Osteoblast (primary cell): ENCODE measurements at regions not wholly inside any gene's neighbourhood (a gene's known extent, or its start where the extent isn't known, plus 50 kb on each side); places are given as distances from the start of the nearest gene placed in this dataset.

ENCODE experiments used
- DNase-seq: peaks from one replicate; pipeline ENCODE4 v3.0.0; 2011; ENCODE audit warnings: low spot score, mixed read lengths; ENCODE audit not compliant: insufficient read length; ENCODE audit errors: missing footprints
- H2AFZ ChIP-seq: 2 replicates; pipeline ENCODE4 v1.6.0; 2011; ENCODE audit warnings: mild to moderate bottlenecking, low read length
- H3K27ac ChIP-seq: 2 replicates; pipeline ENCODE4 v1.5.1; 2011; ENCODE audit warnings: mild to moderate bottlenecking, low read depth, low read length, moderate library complexity
- H3K27me3 ChIP-seq: 2 replicates; pipeline ENCODE4 v1.6.0; 2012; ENCODE audit warnings: mild to moderate bottlenecking, control low read depth, inconsistent platforms, low read length, moderate library complexity; ENCODE audit not compliant: insufficient read depth
- H3K36me3 ChIP-seq: 2 replicates; pipeline ENCODE4 v1.5.1; 2011; ENCODE audit warnings: mild to moderate bottlenecking, low read length, control low read depth, moderate library complexity; ENCODE audit not compliant: insufficient read depth
- H3K4me1 ChIP-seq: 2 replicates; pipeline ENCODE4 v1.5.1; 2011; ENCODE audit warnings: mild to moderate bottlenecking, low read length, control low read depth, moderate library complexity; ENCODE audit not compliant: insufficient read depth
- H3K4me2 ChIP-seq: 2 replicates; pipeline ENCODE4 v1.6.0; 2011; ENCODE audit warnings: mild to moderate bottlenecking, low read length; ENCODE audit not compliant: insufficient read depth
- H3K4me3 ChIP-seq: fragments of 200-600 bp; sonication (generic); 3 replicates; pipeline ENCODE4 v1.5.1; 2012; ENCODE audit warnings: mild to moderate bottlenecking, low read length, inconsistent platforms; ENCODE audit not compliant: insufficient read depth
- H3K79me2 ChIP-seq: 2 replicates; pipeline ENCODE4 v1.6.0; 2012; ENCODE audit warnings: mild to moderate bottlenecking, low read length, control low read depth, inconsistent platforms; ENCODE audit not compliant: insufficient read depth
- H3K9me3 ChIP-seq: 2 replicates; pipeline ENCODE4 v1.5.1; 2011; ENCODE audit warnings: low read depth, low read length, control low read depth
- H4K20me1 ChIP-seq: 2 replicates; pipeline ENCODE4 v1.6.0; 2012; ENCODE audit warnings: mild to moderate bottlenecking, low read length, control low read depth; ENCODE audit not compliant: insufficient read depth
- TF ChIP-seq, protein P1 (sequence below): IDR thresholded peaks from 2 replicates; pipeline ENCODE4 v1.5.1; 2011; ENCODE audit warnings: mild to moderate bottlenecking, low read depth, low read length, moderate library complexity; ENCODE audit errors: extremely low read depth

DNA sequence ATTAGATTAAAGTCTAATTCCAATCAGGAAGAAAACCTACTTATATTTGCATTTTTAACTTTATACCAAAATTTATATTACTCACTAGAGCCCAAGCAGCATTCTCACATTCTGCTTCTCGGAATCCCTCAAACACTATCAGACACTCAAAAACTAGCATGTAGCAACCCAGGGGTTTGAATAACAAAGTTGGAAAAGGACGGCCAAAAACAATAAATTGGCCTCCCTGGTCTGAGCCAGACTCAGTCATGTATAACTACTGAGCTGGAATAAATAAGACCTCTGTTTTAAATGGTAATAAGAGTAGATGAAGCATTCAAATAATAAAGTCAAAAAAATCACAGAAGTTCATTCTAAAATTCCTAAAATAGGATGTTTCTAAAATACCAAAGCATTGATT, 290.9 kb downstream of the IRS1 start:
- TF ChIP-seq, protein P1, sequence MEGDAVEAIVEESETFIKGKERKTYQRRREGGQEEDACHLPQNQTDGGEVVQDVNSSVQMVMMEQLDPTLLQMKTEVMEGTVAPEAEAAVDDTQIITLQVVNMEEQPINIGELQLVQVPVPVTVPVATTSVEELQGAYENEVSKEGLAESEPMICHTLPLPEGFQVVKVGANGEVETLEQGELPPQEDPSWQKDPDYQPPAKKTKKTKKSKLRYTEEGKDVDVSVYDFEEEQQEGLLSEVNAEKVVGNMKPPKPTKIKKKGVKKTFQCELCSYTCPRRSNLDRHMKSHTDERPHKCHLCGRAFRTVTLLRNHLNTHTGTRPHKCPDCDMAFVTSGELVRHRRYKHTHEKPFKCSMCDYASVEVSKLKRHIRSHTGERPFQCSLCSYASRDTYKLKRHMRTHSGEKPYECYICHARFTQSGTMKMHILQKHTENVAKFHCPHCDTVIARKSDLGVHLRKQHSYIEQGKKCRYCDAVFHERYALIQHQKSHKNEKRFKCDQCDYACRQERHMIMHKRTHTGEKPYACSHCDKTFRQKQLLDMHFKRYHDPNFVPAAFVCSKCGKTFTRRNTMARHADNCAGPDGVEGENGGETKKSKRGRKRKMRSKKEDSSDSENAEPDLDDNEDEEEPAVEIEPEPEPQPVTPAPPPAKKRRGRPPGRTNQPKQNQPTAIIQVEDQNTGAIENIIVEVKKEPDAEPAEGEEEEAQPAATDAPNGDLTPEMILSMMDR: no peak
- no peaks in the 10 kb centered on the region for H4K20me1 ChIP-seq
- H3K79me2 ChIP-seq: no peaks in the 10 kb centered on the region
- H3K27ac ChIP-seq: no peak overlapping the region
- no peak for DNase-seq
- no peak overlapping the region for H3K4me3 ChIP-seq
- no peaks in the 10 kb centered on the region for H3K9me3 ChIP-seq
- H3K27me3 ChIP-seq: no peaks in the 10 kb centered on the region
- peaks cover 6% of the 10 kb centered on the region for H3K4me1 ChIP-seq
- H2AFZ ChIP-seq: no peak overlapping the region
- no peaks in the 10 kb centered on the region for H3K36me3 ChIP-seq
- no peak overlapping the region for H3K4me2 ChIP-seq

DNA sequence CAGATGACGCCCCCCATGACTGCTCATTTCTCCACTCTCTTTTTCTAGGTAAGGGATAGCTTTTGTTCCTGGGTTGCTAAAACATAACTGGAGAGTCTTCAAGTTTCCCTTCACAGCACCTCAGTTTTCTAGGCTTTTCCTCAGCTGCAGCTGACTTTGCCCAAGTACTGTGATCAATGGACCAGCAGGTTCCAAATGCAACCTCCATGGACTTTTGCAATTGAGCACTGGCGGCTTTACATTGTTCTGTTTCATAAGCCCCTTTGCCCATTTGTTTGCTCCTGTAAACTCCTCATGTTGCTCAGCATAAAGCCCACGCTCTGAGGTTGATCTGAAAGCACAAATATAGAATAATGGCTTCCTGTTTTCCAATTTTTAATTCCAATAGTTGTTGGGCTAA, 291.6 kb downstream of the IRS1 start:
- no peak overlapping the region for H3K4me2 ChIP-seq
- H3K27ac ChIP-seq: no peak overlapping the region
- no peaks in the 10 kb centered on the region for H3K27me3 ChIP-seq
- TF ChIP-seq, protein P1: no peak
- no peak overlapping the region for H3K4me3 ChIP-seq
- H3K9me3 ChIP-seq: no peaks in the 10 kb centered on the region
- DNase-seq: no peak
- no peaks in the 10 kb centered on the region for H3K36me3 ChIP-seq
- peaks cover 6% of the 10 kb centered on the region for H3K4me1 ChIP-seq
- no peaks in the 10 kb centered on the region for H3K79me2 ChIP-seq
- H4K20me1 ChIP-seq: no peaks in the 10 kb centered on the region
- no peak overlapping the region for H2AFZ ChIP-seq

DNA sequence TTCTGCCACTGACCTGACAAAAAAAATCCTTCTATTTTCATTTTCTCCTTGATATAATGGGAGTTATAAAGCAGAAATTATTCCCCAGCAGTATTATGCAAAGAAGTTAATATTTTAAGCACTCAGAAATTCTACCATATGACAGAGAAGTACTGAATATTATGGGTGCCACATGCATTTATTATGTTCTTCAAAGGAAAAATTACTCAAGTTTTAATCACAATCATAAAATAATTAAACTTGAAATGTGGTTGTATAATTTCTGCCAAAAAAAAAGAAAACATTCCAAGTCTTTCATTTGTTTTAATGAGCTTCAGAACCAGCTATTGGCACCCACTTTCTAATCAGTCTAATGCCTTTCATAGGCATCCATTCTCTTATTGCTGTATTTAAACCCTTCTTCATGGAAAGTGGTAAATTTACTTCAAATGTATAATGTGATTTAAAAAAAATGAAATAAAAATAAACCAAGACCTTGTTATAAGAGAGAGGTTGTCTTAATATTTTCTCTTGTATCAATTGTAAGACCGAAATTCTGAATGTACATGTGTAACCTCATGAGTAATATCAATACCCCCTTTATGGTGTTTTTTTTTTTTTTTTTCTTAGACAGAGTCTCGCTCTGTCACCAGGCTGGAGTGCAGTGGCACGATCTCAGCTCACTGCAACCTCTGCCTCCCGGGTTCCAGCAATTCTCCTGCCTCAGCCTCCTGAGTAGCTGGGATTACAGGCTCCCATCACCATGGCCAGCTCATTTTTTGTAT, 302.3 kb downstream of the IRS1 start:
- Histone ChIP-seq H3K4me1 (no peaks in the 10 kb centered on the region), H3K79me2 (no peaks in the 10 kb centered on the region), H3K4me2 (no peak overlapping the region), H3K9me3 (no peaks in the 10 kb centered on the region), H4K20me1 (no peaks in the 10 kb centered on the region), H3K27me3 (no peaks in the 10 kb centered on the region), H3K36me3 (no peaks in the 10 kb centered on the region), H3K4me3 (no peak overlapping the region), H2AFZ (no peak overlapping the region), H3K27ac (no peak overlapping the region)
- no peak for DNase-seq
- TF ChIP-seq, protein P1: no peak

DNA sequence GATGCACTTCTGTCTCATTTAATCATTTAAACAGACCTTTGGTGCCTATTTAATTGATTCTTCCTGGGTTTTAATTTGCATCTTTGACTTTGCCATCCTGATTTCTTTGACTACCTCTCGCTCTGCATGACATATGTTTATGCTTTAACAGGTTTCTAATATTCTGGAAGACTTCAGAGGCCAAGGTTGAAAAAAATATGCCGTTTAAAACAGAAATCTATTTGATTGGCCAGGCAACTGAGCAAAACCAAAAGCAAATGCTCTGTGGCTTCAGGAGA, 303.4 kb downstream of the IRS1 start:
- Histone ChIP-seq H3K4me1 (no peaks in the 10 kb centered on the region), H3K79me2 (no peaks in the 10 kb centered on the region), H3K4me3 (no peak overlapping the region), H3K27ac (no peak overlapping the region), H4K20me1 (no peaks in the 10 kb centered on the region), H2AFZ (peak overlapping the region; percentile 40), H3K27me3 (no peaks in the 10 kb centered on the region), H3K4me2 (no peak overlapping the region), H3K9me3 (no peaks in the 10 kb centered on the region), H3K36me3 (no peaks in the 10 kb centered on the region)
- TF ChIP-seq, protein P1: no peak
- no peak for DNase-seq
